OCI-LY1 (cell line): ENCODE measurements at regions not wholly inside any gene's neighbourhood (a gene's known extent, or its start where the extent isn't known, plus 50 kb on each side); places are given as distances from the start of the nearest gene placed in this dataset.

ENCODE experiments used
- H2AFZ ChIP-seq: fragments of 200-600 bp; sonication (generic), shearing (Covaris generic); 2 replicates; pipeline ENCODE4 v1.6.0; 2014; ENCODE audit warnings: antibody characterized with exemption, mild to moderate bottlenecking, low read length
- H3F3A ChIP-seq: fragments of 200-600 bp; sonication (generic), shearing (Covaris generic); 2 replicates; pipeline ENCODE4 v1.6.0; 2014; ENCODE audit warnings: mild to moderate bottlenecking, antibody characterized with exemption, low read length, moderate library complexity; ENCODE audit not compliant: insufficient read depth
- H3K27ac ChIP-seq: fragments of 200-600 bp; sonication (generic); 2 replicates; pipeline ENCODE4 v1.5.1; 2014; ENCODE audit warnings: low read length, mixed run types, mild to moderate bottlenecking, low read depth; ENCODE audit not compliant: poor library complexity, severe bottlenecking
- H3K27me3 ChIP-seq: fragments of 200-600 bp; sonication (generic); 2 replicates; pipeline ENCODE4 v1.6.0; 2014; ENCODE audit warnings: antibody characterized with exemption, mild to moderate bottlenecking, low read length, moderate library complexity; ENCODE audit not compliant: insufficient read depth
- H3K36me3 ChIP-seq: fragments of 200-600 bp; sonication (generic); 2 replicates; pipeline ENCODE4 v1.6.1; 2014; ENCODE audit warnings: mild to moderate bottlenecking, antibody characterized with exemption, low read length, moderate library complexity, mixed read lengths; ENCODE audit not compliant: insufficient read depth
- H3K4me1 ChIP-seq: fragments of 200-600 bp; sonication (generic); 2 replicates; pipeline ENCODE4 v1.5.1; 2014; ENCODE audit warnings: mild to moderate bottlenecking, low read length, moderate library complexity; ENCODE audit not compliant: insufficient read depth, severe bottlenecking
- H3K4me2 ChIP-seq: fragments of 200-600 bp; sonication (generic), shearing (Covaris generic); 2 replicates; pipeline ENCODE4 v1.6.1; 2014; ENCODE audit warnings: low read length
- H3K4me3 ChIP-seq: fragments of 200-600 bp; sonication (generic); 2 replicates; pipeline ENCODE4 v1.5.1; 2014; ENCODE audit warnings: low read length, low read depth, mild to moderate bottlenecking, mixed read lengths; ENCODE audit not compliant: poor library complexity, severe bottlenecking
- H3K79me2 ChIP-seq: fragments of 200-600 bp; shearing (Covaris generic); 2 replicates; pipeline ENCODE4 v1.6.1; 2016; ENCODE audit warnings: mixed run types, low read length, mixed read lengths; ENCODE audit not compliant: insufficient read depth
- H3K9ac ChIP-seq: fragments of 200-600 bp; sonication (generic), shearing (Covaris generic); 2 replicates; pipeline ENCODE4 v1.6.1; 2014; ENCODE audit warnings: mild to moderate bottlenecking, low read length, mixed read lengths
- H3K9me2 ChIP-seq: fragments of 200-600 bp; sonication (generic), shearing (Covaris generic); 2 replicates; pipeline ENCODE4 v1.6.1; 2014; ENCODE audit warnings: low read depth, mild to moderate bottlenecking, low read length, mixed read lengths
- H3K9me3 ChIP-seq: fragments of 200-600 bp; shearing (Covaris generic); 2 replicates; pipeline ENCODE4 v1.6.1; 2014; ENCODE audit warnings: low read length, mixed read lengths
- H4K20me1 ChIP-seq: fragments of 200-600 bp; sonication (generic), shearing (Covaris generic); 2 replicates; pipeline ENCODE4 v1.6.0; 2016; ENCODE audit warnings: mild to moderate bottlenecking, low read length; ENCODE audit not compliant: insufficient read depth
- CTCF ChIP-seq: fragments of 200-600 bp; sonication (generic), shearing (Covaris generic); IDR thresholded peaks from 2 replicates; pipeline ENCODE4 v1.5.1; 2017; ENCODE audit warnings: mild to moderate bottlenecking, antibody characterized with exemption, low read length, moderate library complexity, mixed read lengths
- EZH2 ChIP-seq: fragments of 200-600 bp; sonication (generic), shearing (Covaris generic); IDR thresholded peaks from 2 replicates; pipeline ENCODE4 v1.8.0; 2017; ENCODE audit warnings: borderline replicate concordance, mixed run types, mild to moderate bottlenecking, antibody characterized with exemption, low read length, moderate library complexity, mixed read lengths

GRCh38 chr6:105800871-105801270 lies 285.3 kb upstream of the PRDM1 start:
- no peak overlapping the region for H3K4me3 ChIP-seq
- no peaks in the 10 kb centered on the region for H3K9me3 ChIP-seq
- H3K9me2 ChIP-seq = no peaks in the 10 kb centered on the region
- H3K36me3 ChIP-seq = no peaks in the 10 kb centered on the region
- no peak overlapping the region for H2AFZ ChIP-seq
- H3K79me2 ChIP-seq = no peaks in the 10 kb centered on the region
- no peaks in the 10 kb centered on the region for H4K20me1 ChIP-seq
- no peak for TF ChIP-seq CTCF
- no peak for TF ChIP-seq EZH2
- no peak overlapping the region for H3K9ac ChIP-seq
- no peak overlapping the region for H3K4me2 ChIP-seq
- no peak overlapping the region for H3K27ac ChIP-seq
- no peaks in the 10 kb centered on the region for H3K4me1 ChIP-seq
- H3K27me3 ChIP-seq = peaks cover 4% of the 10 kb centered on the region; the same call in 1 of the 2 replicates
- H3F3A ChIP-seq = no peaks in the 10 kb centered on the region

- Histone ChIP-seq H4K20me1 (no peaks in the 10 kb centered on the region), H3K9ac (no peak overlapping the region), H3K79me2 (no peaks in the 10 kb centered on the region), H3K4me2 (no peak overlapping the region), H2AFZ (no peak overlapping the region), H3K36me3 (no peaks in the 10 kb centered on the region), H3K9me2 (no peaks in the 10 kb centered on the region), H3K4me1 (no peaks in the 10 kb centered on the region), H3K4me3 (no peak overlapping the region), H3K27ac (no peak overlapping the region), H3K27me3 (peaks cover 4% of the 10 kb centered on the region; the same call in 1 of the 2 replicates), H3F3A (no peaks in the 10 kb centered on the region), H3K9me3 (no peaks in the 10 kb centered on the region)
- TF ChIP-seq CTCF = no peak
- no peak for TF ChIP-seq EZH2
Observed at GRCh38 chr6:105800398-105800797, 285.7 kb upstream of the PRDM1 start.

- Histone ChIP-seq H3K9me3 (no peaks in the 10 kb centered on the region), H3K4me2 (no peak overlapping the region), H3K9me2 (no peaks in the 10 kb centered on the region), H3K36me3 (no peaks in the 10 kb centered on the region), H2AFZ (no peak overlapping the region), H3K4me1 (peaks cover 4% of the 10 kb centered on the region), H3K4me3 (no peak overlapping the region), H3K27me3 (peaks cover 4% of the 10 kb centered on the region; the same call in 1 of the 2 replicates), H3K27ac (no peak overlapping the region), H3K79me2 (no peaks in the 10 kb centered on the region), H3F3A (no peaks in the 10 kb centered on the region), H3K9ac (no peak overlapping the region), H4K20me1 (no peaks in the 10 kb centered on the region)
- no peak for TF ChIP-seq CTCF
- TF ChIP-seq EZH2 = no peak
Observed at GRCh38 chr6:105799056-105799455, 287.1 kb upstream of the PRDM1 start.
